Erythroblast (primary cell): ENCODE measurements at regions not wholly inside any gene's neighbourhood (a gene's known extent, or its start where the extent isn't known, plus 50 kb on each side); places are given as distances from the start of the nearest gene placed in this dataset.

Source experiments
- GATA1 ChIP-seq: IDR thresholded peaks from 2 replicates; pipeline ENCODE4 v1.6.1; 2011; ENCODE audit warnings: low read depth, mild to moderate bottlenecking, control low read depth, low read length, moderate library complexity
- POLR2A ChIP-seq: IDR thresholded peaks from 2 replicates; pipeline ENCODE4 v1.6.1; 2011; ENCODE audit warnings: mild to moderate bottlenecking, low read length

- TF ChIP-seq POLR2A (no peak), GATA1 (no peak)
Measured at GRCh38 chr6:21331235-21331634, 262.3 kb upstream of the SOX4 start.
